ENCODE measurements at regions not wholly inside any gene's neighbourhood (a gene's known extent, or its start where the extent isn't known, plus 50 kb on each side); places are given as distances from the start of the nearest gene placed in this dataset.

GRCh38 chr1:83102630-83103071 is 896.3 kb downstream of the TTLL7 start:
- no peak for TF ChIP-seq POLR2A (IDR thresholded peaks at IDR 0.05; ENCODE audit: extremely low read depth, insufficient read length)
- TF ChIP-seq CTCF (IDR thresholded peaks at IDR 0.05; ENCODE audit: low read depth, low read length), result no peak
- TF ChIP-seq MYC (IDR thresholded peaks at IDR 0.05; ENCODE audit: low read depth, low read length), result no peak

Measured in NB4 (cell line).